ENCODE measurements at regions not wholly inside any gene's neighbourhood (a gene's known extent, or its start where the extent isn't known, plus 50 kb on each side); places are given as distances from the start of the nearest gene placed in this dataset.

DNA sequence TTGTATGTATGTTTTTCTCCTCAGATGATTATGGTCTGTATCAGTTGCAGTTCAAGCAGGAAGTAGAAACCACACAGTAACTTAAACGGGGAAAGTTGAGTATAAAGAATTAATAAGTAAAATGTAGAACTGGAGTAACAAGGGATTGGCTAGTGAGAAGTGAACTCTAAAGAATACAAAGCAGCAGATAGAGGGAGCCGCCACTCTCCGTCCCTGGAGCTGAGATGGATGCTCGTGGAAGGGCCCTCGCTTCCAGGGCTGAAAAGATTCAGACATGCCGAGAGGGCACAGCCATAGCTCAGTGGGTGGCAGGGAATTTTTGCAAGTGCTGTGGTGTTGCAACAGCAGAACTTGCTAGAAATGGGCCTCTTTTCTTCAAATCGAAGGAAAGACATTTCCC, 155.8 kb downstream of the COL6A3 start:
- TF ChIP-seq POLR2AphosphoS5 (IDR thresholded peaks at IDR 0.05; ENCODE audit: borderline replicate concordance, low read depth, low read length) = no peak
- TF ChIP-seq FOXP2 (optimal IDR thresholded peaks at IDR 0.05; ENCODE audit: control extremely low read depth, extremely low read length, insufficient read depth) = no peak

Data from SK-N-MC (cell line).